Astrocyte (in vitro differentiated cells and primary cell): ENCODE measurements at regions not wholly inside any gene's neighbourhood (a gene's known extent, or its start where the extent isn't known, plus 50 kb on each side); places are given as distances from the start of the nearest gene placed in this dataset.

Experiments
- EZH2 ChIP-seq: IDR thresholded peaks from 2 replicates; pipeline ENCODE4 v1.6.1; 2012; ENCODE audit warnings: mild to moderate bottlenecking, low read length, inconsistent platforms; ENCODE audit not compliant: insufficient read depth
- TF ChIP-seq, protein P1 (sequence below): IDR thresholded peaks from 2 replicates; pipeline ENCODE4 v1.5.1; 2011; ENCODE audit warnings: low read depth, mild to moderate bottlenecking, inconsistent platforms, low read length, moderate library complexity; ENCODE audit not compliant: insufficient read depth

GRCh38 chr7:112855227-112855626, 65.0 kb upstream of the TMEM168 start:
- TF ChIP-seq, protein P1, sequence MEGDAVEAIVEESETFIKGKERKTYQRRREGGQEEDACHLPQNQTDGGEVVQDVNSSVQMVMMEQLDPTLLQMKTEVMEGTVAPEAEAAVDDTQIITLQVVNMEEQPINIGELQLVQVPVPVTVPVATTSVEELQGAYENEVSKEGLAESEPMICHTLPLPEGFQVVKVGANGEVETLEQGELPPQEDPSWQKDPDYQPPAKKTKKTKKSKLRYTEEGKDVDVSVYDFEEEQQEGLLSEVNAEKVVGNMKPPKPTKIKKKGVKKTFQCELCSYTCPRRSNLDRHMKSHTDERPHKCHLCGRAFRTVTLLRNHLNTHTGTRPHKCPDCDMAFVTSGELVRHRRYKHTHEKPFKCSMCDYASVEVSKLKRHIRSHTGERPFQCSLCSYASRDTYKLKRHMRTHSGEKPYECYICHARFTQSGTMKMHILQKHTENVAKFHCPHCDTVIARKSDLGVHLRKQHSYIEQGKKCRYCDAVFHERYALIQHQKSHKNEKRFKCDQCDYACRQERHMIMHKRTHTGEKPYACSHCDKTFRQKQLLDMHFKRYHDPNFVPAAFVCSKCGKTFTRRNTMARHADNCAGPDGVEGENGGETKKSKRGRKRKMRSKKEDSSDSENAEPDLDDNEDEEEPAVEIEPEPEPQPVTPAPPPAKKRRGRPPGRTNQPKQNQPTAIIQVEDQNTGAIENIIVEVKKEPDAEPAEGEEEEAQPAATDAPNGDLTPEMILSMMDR: no peak
- TF ChIP-seq EZH2: no peak
